Endodermal cell (in vitro differentiated cells): ENCODE measurements at regions not wholly inside any gene's neighbourhood (a gene's known extent, or its start where the extent isn't known, plus 50 kb on each side); places are given as distances from the start of the nearest gene placed in this dataset.

ENCODE experiments used
- DNase-seq: peaks from one replicate; pipeline ENCODE4 v3.0.0-alpha.2; 2017
- H3K27ac ChIP-seq: 2 replicates; pipeline ENCODE4 v1.5.1; 2013; ENCODE audit warnings: mild to moderate bottlenecking, low read depth, low read length, moderate library complexity
- H3K27me3 ChIP-seq: 2 replicates; pipeline ENCODE4 v1.6.1; 2013; ENCODE audit warnings: mild to moderate bottlenecking, low read length, moderate library complexity; ENCODE audit not compliant: insufficient read depth, control insufficient read depth, poor library complexity, severe bottlenecking
- H3K36me3 ChIP-seq: 2 replicates; pipeline ENCODE4 v1.7.0; 2013; ENCODE audit warnings: mild to moderate bottlenecking, low read length, moderate library complexity; ENCODE audit not compliant: control insufficient read depth, insufficient read depth
- H3K4me1 ChIP-seq: one replicate; pipeline ENCODE4 v1.7.0; 2013; ENCODE audit warnings: low read length; ENCODE audit not compliant: control insufficient read depth, insufficient read depth
- H3K4me3 ChIP-seq: 2 replicates; pipeline ENCODE4 v1.5.1; 2013; ENCODE audit warnings: mild to moderate bottlenecking, low read length, moderate library complexity
- H3K9ac ChIP-seq: 2 replicates; pipeline ENCODE4 v1.6.1; 2013; ENCODE audit warnings: mild to moderate bottlenecking, low read length, moderate library complexity; ENCODE audit not compliant: poor library complexity, severe bottlenecking; ENCODE audit errors: extremely low read depth
- H3K9me3 ChIP-seq: 2 replicates; pipeline ENCODE4 v1.6.1; 2013; ENCODE audit warnings: mild to moderate bottlenecking, low read length, moderate library complexity; ENCODE audit not compliant: control insufficient read depth
- H3K27ac Mint-ChIP-seq: 2 replicates; pipeline ENCODE4 v1.8.0; 2020; ENCODE audit warnings: mixed read lengths
- H3K27me3 Mint-ChIP-seq: 2 replicates; pipeline ENCODE4 v1.8.0; 2021; ENCODE audit warnings: mild to moderate bottlenecking, mixed read lengths; ENCODE audit not compliant: insufficient read depth
- H3K36me3 Mint-ChIP-seq: 2 replicates; pipeline ENCODE4 v1.8.0; 2020; ENCODE audit warnings: low read depth, mixed read lengths
- H3K4me1 Mint-ChIP-seq: 2 replicates; pipeline ENCODE4 v1.8.0; 2020; ENCODE audit warnings: mixed read lengths
- H3K4me3 Mint-ChIP-seq: 2 replicates; pipeline ENCODE4 v1.8.0; 2020; ENCODE audit warnings: mild to moderate bottlenecking, moderate library complexity, mixed read lengths
- H3K9me3 Mint-ChIP-seq: 2 replicates; pipeline ENCODE4 v1.8.0; 2020; ENCODE audit warnings: mild to moderate bottlenecking, mixed read lengths
- CTCF ChIP-seq: fragments of 200-600 bp; sonication (generic); conservative IDR thresholded peaks from 2 replicates; pipeline ENCODE4 v1.5.0; 2021; ENCODE audit warnings: antibody characterized with exemption, mild to moderate bottlenecking
- WGBS, 2 experiments: methylation state at CpG; one replicate each; pipeline versions ENCODE4 v1.1.5 to v1.1.7; 2013; ENCODE audit warnings: missing lambda C conversion rate in 2 of 2, mixed read lengths in 1 of 2; ENCODE audit not compliant: insufficient coverage in 1 of 2, insufficient read length in 1 of 2; 5-methylcytosine and 5-hydroxymethylcytosine counted together

- no peak overlapping the region for H3K4me3 Mint-ChIP-seq
Measured at GRCh38 chr5:145162626-145163025, 672.5 kb downstream of the PRELID2 start.

GRCh38 chr5:145161391-145161790 lies 673.8 kb downstream of the PRELID2 start:
- Histone ChIP-seq H3K9ac (no peak overlapping the region), H3K27ac (no peak overlapping the region), H3K4me1 (peaks cover 25% of the 10 kb centered on the region), H3K4me3 (no peak overlapping the region), H3K27me3 (no peaks in the 10 kb centered on the region), H3K9me3 (no peaks in the 10 kb centered on the region), H3K36me3 (no peaks in the 10 kb centered on the region)
- no peak for DNase-seq
- H3K9me3 Mint-ChIP-seq: no peaks in the 10 kb centered on the region
- peaks cover 58% of the 10 kb centered on the region for H3K4me1 Mint-ChIP-seq
- H3K36me3 Mint-ChIP-seq: no peaks in the 10 kb centered on the region
- H3K4me3 Mint-ChIP-seq: no peak overlapping the region
- no peak for TF ChIP-seq CTCF
- no peaks in the 10 kb centered on the region for H3K27me3 Mint-ChIP-seq
- H3K27ac Mint-ChIP-seq: no peak overlapping the region
- 89% methylated on average over 3 of the region's 3 CpGs; no CpG with 5 or more reads in 1 of the 2 experiments for WGBS, 2 experiments

More at GRCh38 chr5:145162626-145163025, 672.5 kb downstream of the PRELID2 start:
- H3K27me3 Mint-ChIP-seq: no peaks in the 10 kb centered on the region
- Histone ChIP-seq H3K9me3 (no peaks in the 10 kb centered on the region), H3K4me1 (peaks cover 18% of the 10 kb centered on the region), H3K9ac (no peak overlapping the region), H3K27ac (no peak overlapping the region), H3K4me3 (no peak overlapping the region), H3K36me3 (no peaks in the 10 kb centered on the region), H3K27me3 (no peaks in the 10 kb centered on the region)
- no peak for TF ChIP-seq CTCF
- DNase-seq: no peak
- H3K4me1 Mint-ChIP-seq: peaks cover 47% of the 10 kb centered on the region
- H3K9me3 Mint-ChIP-seq: no peaks in the 10 kb centered on the region
- no peak overlapping the region for H3K27ac Mint-ChIP-seq
- no peaks in the 10 kb centered on the region for H3K36me3 Mint-ChIP-seq

- H3K27me3 ChIP-seq: no peaks in the 10 kb centered on the region
- Mint-ChIP-seq H3K36me3 (no peaks in the 10 kb centered on the region), H3K4me1 (peaks cover 61% of the 10 kb centered on the region), H3K9me3 (no peaks in the 10 kb centered on the region), H3K27ac (no peak overlapping the region), H3K27me3 (no peaks in the 10 kb centered on the region), H3K4me3 (no peak overlapping the region)
- no peak for TF ChIP-seq CTCF
- no peak overlapping the region for H3K9ac ChIP-seq
- no peak for DNase-seq
- H3K27ac ChIP-seq: no peak overlapping the region
- peaks cover 25% of the 10 kb centered on the region for H3K4me1 ChIP-seq
- no peaks in the 10 kb centered on the region for H3K9me3 ChIP-seq
- H3K4me3 ChIP-seq: no peak overlapping the region
- WGBS, 2 experiments: 81 to 93% methylated on average over 3 to 4 of the region's 4 CpGs
- no peaks in the 10 kb centered on the region for H3K36me3 ChIP-seq
Measured at GRCh38 chr5:145160679-145161078, 674.5 kb downstream of the PRELID2 start.
